GM12865 (cell line): ENCODE measurements at regions not wholly inside any gene's neighbourhood (a gene's known extent, or its start where the extent isn't known, plus 50 kb on each side); places are given as distances from the start of the nearest gene placed in this dataset.
"Not testable (repeated sequence)": the region's sequence is repeated elsewhere in the genome, so short reads cannot be mapped to it uniquely, and the experiment has no call there.

ENCODE experiments used
- DNase-seq: peaks from one replicate; pipeline ENCODE4 v3.0.0; 2010; ENCODE audit warnings: low read depth
- H3K4me3 ChIP-seq: 2 replicates; pipeline ENCODE4 v1.5.1; 2011; ENCODE audit warnings: mild to moderate bottlenecking, low read depth, low read length, control low read depth
- TF ChIP-seq, protein P1 (sequence below): IDR thresholded peaks from 2 replicates; pipeline ENCODE4 v1.5.1; 2011; ENCODE audit warnings: low read length, control low read depth, low read depth, inconsistent platforms; ENCODE audit not compliant: insufficient read depth; ENCODE audit errors: missing control alignments

DNA sequence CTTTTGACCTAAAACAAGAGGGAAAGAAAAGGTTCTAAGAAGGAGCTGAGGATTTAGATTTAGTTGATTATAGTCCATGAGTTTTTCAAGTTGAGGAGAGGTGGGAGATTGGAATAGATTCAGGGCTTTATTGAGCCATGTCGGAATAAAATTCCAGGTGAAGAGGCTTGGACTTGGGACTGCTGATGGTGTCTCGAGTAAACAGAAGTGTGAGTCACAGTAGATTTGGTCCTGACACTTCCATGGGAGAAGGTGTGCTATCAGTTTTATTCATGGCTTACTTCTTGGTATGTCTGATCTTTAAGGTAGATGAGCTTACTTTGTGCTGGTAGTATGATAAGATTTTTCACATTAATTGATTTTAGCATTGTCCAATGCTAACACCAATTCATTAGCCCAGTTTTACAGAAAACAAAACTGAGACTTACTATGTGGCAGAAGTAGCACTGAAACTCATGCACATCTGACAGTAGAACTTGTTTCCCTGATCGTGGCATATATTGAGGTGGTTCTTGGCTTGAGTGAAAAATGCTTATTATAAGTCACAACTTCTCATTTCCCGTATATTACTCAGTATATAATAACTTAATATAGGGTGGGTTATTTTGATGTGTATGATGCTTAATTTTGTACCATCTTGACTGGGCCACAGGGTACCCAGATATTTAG, 172.4 kb upstream of the IGF1 start:
- DNase-seq: peak; percentile 54
- H3K4me3 ChIP-seq: no peak overlapping the region
- TF ChIP-seq, protein P1, sequence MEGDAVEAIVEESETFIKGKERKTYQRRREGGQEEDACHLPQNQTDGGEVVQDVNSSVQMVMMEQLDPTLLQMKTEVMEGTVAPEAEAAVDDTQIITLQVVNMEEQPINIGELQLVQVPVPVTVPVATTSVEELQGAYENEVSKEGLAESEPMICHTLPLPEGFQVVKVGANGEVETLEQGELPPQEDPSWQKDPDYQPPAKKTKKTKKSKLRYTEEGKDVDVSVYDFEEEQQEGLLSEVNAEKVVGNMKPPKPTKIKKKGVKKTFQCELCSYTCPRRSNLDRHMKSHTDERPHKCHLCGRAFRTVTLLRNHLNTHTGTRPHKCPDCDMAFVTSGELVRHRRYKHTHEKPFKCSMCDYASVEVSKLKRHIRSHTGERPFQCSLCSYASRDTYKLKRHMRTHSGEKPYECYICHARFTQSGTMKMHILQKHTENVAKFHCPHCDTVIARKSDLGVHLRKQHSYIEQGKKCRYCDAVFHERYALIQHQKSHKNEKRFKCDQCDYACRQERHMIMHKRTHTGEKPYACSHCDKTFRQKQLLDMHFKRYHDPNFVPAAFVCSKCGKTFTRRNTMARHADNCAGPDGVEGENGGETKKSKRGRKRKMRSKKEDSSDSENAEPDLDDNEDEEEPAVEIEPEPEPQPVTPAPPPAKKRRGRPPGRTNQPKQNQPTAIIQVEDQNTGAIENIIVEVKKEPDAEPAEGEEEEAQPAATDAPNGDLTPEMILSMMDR: no peak

DNA sequence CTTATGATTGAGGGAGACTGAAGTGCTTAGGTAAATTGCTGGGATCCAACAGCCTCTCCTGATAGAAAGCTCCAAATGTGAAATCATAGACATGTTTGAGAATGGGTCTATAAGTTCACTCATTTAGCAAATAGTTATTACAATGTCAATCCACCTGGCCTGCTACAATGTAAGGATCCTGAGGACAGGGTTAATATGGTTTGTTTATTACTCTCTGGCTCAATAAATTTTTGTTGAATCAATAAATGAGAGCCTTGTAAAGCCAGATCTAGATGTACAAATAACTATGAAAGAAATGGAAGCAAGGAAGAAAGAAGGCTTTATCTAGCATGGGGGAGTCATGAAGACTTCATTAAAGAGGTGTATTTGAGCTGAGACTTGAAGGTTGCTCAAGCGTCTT, 165.6 kb upstream of the IGF1 start:
- no peak for DNase-seq
- no peak overlapping the region for H3K4me3 ChIP-seq
- TF ChIP-seq, protein P1: no peak

DNA sequence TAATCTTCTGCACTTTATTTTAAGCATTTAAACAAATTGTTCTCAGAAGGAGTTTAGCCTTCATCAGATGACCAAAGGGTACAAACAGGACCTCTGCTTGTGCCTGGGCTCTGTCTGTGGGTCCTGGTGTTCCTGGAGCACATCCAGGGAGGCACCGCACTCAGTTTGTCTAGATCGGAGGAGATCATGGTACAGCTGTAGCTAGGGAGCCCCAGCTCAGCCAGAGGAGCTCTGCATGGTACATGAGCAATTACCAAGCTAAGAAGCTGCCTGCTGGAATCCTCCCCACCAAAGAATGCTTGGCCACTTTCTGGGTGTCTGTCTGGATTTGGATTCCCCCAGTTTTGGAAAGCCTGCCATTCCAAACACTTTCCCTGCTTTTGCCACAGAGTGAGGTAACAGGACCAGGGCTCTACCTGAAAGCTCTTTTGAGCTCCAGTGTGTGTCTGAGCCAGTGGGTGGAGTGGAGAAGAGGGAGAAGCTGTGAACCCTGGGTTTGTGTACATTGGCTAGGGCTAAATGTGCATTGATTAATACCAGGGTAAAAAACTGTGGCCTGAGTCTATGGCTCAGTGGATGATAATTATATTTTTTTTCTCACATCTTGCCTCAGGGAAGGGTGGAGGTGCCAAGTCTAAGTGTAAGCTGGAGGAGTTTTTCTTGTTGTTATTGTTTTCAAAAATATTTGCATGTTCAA, 163.7 kb upstream of the IGF1 start:
- no peak for DNase-seq
- no peak overlapping the region for H3K4me3 ChIP-seq
- TF ChIP-seq, protein P1: no peak

DNA sequence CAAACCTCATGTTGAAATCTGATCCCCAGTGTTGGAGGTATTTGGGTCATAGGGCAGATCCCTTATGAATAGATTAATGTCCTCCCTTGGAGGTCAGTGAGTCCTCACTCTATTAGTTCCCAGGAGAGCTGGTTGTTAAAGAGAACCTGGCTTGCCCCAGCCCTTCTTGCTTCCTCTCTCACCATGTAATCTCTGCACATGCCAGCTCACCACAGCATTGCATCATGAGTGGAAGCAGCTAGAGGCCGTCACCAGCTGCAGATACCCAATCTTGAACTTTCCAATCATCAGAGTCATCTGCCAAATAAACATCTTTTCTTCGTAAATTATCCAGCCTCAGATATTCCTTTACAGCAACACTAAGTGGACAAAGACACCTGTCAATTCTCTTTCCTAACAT, 161.8 kb upstream of the IGF1 start:
- TF ChIP-seq, protein P1: no peak
- DNase-seq: no peak
- H3K4me3 ChIP-seq: no peak overlapping the region

DNA sequence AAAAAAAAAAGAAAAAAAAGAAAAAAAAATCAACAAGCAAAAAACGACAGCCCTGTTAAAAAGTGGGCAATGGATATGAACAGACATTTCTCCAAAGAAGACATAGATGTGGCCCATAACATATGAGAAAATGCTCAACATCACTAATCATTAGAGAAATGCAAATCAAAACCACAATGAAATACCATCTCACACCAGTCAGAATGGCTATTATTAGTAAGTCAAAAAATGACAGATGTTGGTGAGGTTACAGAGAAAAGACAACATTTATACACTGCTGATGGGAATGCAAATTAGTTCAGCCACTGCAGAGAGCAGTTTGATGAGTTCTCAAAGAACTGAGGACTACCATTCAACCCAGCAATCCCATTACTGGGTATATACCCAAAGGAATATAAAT, 160.3 kb upstream of the IGF1 start:
- peak; percentile 20 for DNase-seq
- not testable (repeated sequence) for H3K4me3 ChIP-seq

DNA sequence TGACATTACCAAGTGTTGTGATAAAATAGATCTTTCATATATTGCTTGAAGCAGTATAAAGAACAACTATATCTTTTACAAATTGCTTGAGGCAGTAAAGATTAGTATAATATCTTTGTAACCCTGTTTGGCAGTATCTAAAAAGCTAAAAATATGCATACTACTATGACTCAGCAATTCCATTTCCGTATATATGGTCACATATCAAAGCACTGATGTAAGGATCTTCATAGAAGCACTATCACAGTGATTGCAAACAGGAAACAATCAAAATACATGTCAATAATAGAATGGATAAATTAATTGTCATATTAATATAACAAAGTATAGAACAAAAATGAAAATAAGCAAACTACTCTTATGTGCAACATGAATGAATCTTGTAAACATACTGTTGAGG, 158.4 kb upstream of the IGF1 start:
- H3K4me3 ChIP-seq: no peak overlapping the region
- TF ChIP-seq, protein P1: no peak
- no peak for DNase-seq

DNA sequence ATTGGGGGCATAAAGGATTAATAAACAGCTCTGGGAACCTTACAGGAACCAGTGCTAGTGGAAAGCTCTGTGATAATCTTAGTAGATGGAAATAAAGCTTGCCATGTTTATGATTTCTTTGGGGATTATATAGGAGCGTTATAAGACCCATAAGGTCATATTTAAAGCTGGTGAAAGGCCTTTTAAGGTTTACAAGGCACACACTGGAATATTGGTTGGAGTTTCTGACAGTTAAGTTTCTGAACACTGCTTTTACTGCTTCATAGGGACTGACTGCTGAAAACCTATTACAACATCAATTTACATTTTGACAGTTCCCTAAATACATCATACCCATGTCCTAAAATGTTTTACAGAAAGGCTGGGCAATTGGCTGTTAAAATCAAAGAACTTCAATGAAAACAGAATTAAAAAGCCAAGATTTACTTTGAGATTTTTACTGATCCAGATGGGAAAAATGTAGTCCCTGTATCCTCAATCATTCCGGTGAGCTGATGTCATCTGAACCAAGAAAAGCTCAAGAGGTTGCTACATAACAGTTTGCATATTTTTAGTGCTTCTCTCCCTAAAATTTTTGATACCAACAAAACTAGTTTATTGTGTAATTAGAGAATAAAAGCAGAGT, 153.7 kb upstream of the IGF1 start:
- no peak overlapping the region for H3K4me3 ChIP-seq
- DNase-seq: no peak
- TF ChIP-seq, protein P1: no peak
